IMR-90 (cell line): ENCODE measurements at regions not wholly inside any gene's neighbourhood (a gene's known extent, or its start where the extent isn't known, plus 50 kb on each side); places are given as distances from the start of the nearest gene placed in this dataset.

Experiments used
- ATAC-seq: fragments of 200-7000 bp; cut with Tn5 transposase; 2 replicates; pipeline ENCODE4 v1.9.1; 2020; ENCODE audit warnings: low read depth, mild to moderate bottlenecking, moderate library complexity
- BruUV-seq: library from RNA; stranded (reverse); fragments of 400-500 nt; replicated peaks from 2 replicates; lab custom pipeline; 2021; lab: Mats Ljungman, UMichigan
- CTCF ChIA-PET: fragments of 300-600 bp; formaldehyde crosslinking; extraction: SDS; loops from one replicate; lab custom pipeline; 2021; ENCODE audit warnings: antibody characterized with exemption; lab: Yijun Ruan, JAX
- POLR2A ChIA-PET: fragments of 300-600 bp; sonication (Branson Sonifier 250); formaldehyde crosslinking; loops from one replicate; lab custom pipeline; 2022; ENCODE audit warnings: antibody characterized with exemption; ENCODE audit not compliant: unreplicated experiment; lab: Charles Lee
- DNase-seq: peaks from one replicate; pipeline ENCODE4 v3.0.0; 2013
- H2AFZ ChIP-seq: replicated peaks from 2 replicates; pipeline ENCODE3; 2013; ENCODE audit warnings: low read length, mild to moderate bottlenecking; ENCODE audit not compliant: poor library complexity
- H2AK5ac ChIP-seq: 2 replicates; pipeline ENCODE4 v1.6.1; 2013; ENCODE audit warnings: low read depth, low read length, inconsistent platforms
- H2AK9ac ChIP-seq: replicated peaks from 2 replicates; pipeline ENCODE3; 2013; ENCODE audit warnings: mild to moderate bottlenecking, low read depth, low read length, moderate library complexity; ENCODE audit not compliant: poor library complexity
- H2BK120ac ChIP-seq: 2 replicates; pipeline ENCODE4 v1.6.1; 2013; ENCODE audit warnings: low read depth, low read length, inconsistent platforms
- H2BK15ac ChIP-seq: 3 replicates; pipeline ENCODE4 v1.6.1; 2013; ENCODE audit warnings: low read depth, low read length, inconsistent platforms
- H2BK20ac ChIP-seq: 2 replicates; pipeline ENCODE4 v1.6.1; 2013; ENCODE audit warnings: low read depth, mild to moderate bottlenecking, inconsistent platforms, low read length, moderate library complexity
- H2BK5ac ChIP-seq: 2 replicates; pipeline ENCODE4 v1.6.1; 2013; ENCODE audit warnings: mild to moderate bottlenecking, low read depth, low read length, inconsistent platforms; ENCODE audit not compliant: poor library complexity, severe bottlenecking
- H3K14ac ChIP-seq: replicated peaks from 2 replicates; pipeline ENCODE4 v1.6.1; 2013; ENCODE audit warnings: low read depth, low read length, inconsistent platforms
- H3K18ac ChIP-seq: 2 replicates; pipeline ENCODE4 v1.6.1; 2013; ENCODE audit warnings: low read depth, low read length, control low read depth
- H3K23ac ChIP-seq: 2 replicates; pipeline ENCODE4 v1.6.1; 2013; ENCODE audit warnings: low read depth, low read length, inconsistent platforms
- H3K27ac ChIP-seq: 2 replicates; pipeline ENCODE4 v1.5.1; 2013; ENCODE audit warnings: mild to moderate bottlenecking, control low read depth, low read length; ENCODE audit not compliant: insufficient read depth
- H3K27me3 ChIP-seq: 2 replicates; pipeline ENCODE4 v1.6.1; 2013; ENCODE audit warnings: low read length; ENCODE audit not compliant: control insufficient read depth, insufficient read depth
- H3K36me3 ChIP-seq: 2 replicates; pipeline ENCODE4 v1.6.1; 2013; ENCODE audit warnings: low read length, mixed read lengths; ENCODE audit not compliant: control insufficient read depth, insufficient read depth
- H3K4ac ChIP-seq: 2 replicates; pipeline ENCODE4 v1.6.1; 2013; ENCODE audit warnings: low read depth, low read length, inconsistent platforms
- H3K4me1 ChIP-seq: 2 replicates; pipeline ENCODE4 v1.6.1; 2013; ENCODE audit warnings: low read length, mixed read lengths; ENCODE audit not compliant: control insufficient read depth, insufficient read depth
- H3K4me2 ChIP-seq: 2 replicates; pipeline ENCODE4 v1.6.1; 2013; ENCODE audit warnings: low read depth, mild to moderate bottlenecking, control low read depth, low read length, moderate library complexity
- H3K4me3 ChIP-seq: 2 replicates; pipeline ENCODE4 v1.5.1; 2013; ENCODE audit warnings: low read depth, mild to moderate bottlenecking, control low read depth, low read length, moderate library complexity; ENCODE audit not compliant: insufficient read depth
- H3K56ac ChIP-seq: 2 replicates; pipeline ENCODE4 v1.6.1; 2013; ENCODE audit warnings: low read length, inconsistent platforms; ENCODE audit not compliant: insufficient read depth; ENCODE audit errors: extremely low read depth
- H3K79me1 ChIP-seq, 2 experiments: 2 replicates each; pipeline ENCODE4 v1.6.1; 2013; ENCODE audit warnings: low read length in 2 of 2, inconsistent platforms in 1 of 2, low read depth in 1 of 2
- H3K9ac ChIP-seq: 2 replicates; pipeline ENCODE4 v1.6.1; 2013; ENCODE audit warnings: low read depth, low read length, control low read depth
- H3K9me1 ChIP-seq: 2 replicates; pipeline ENCODE4 v1.6.1; 2013; ENCODE audit warnings: low read length, inconsistent platforms; ENCODE audit not compliant: insufficient read depth
- H3K9me3 ChIP-seq: 2 replicates; pipeline ENCODE4 v1.6.1; 2013; ENCODE audit warnings: low read length; ENCODE audit not compliant: control insufficient read depth, insufficient read depth
- H4K20me1 ChIP-seq: 2 replicates; pipeline ENCODE4 v1.6.1; 2013; ENCODE audit warnings: low read length, inconsistent platforms; ENCODE audit not compliant: insufficient read depth
- H4K5ac ChIP-seq: 2 replicates; pipeline ENCODE4 v1.6.1; 2013; ENCODE audit warnings: mild to moderate bottlenecking, low read depth, low read length, control low read depth
- H4K8ac ChIP-seq, 2 experiments: 2 replicates each; pipeline ENCODE4 v1.6.1; 2013; ENCODE audit warnings: low read depth in 2 of 2, low read length in 2 of 2, control low read depth in 1 of 2, inconsistent platforms in 1 of 2
- H4K91ac ChIP-seq: 2 replicates; pipeline ENCODE4 v1.6.1; 2013; ENCODE audit warnings: low read depth, low read length, inconsistent platforms; ENCODE audit not compliant: insufficient read depth
- BHLHE40 ChIP-seq: fragments of 150-350 bp; IDR thresholded peaks from 2 replicates; pipeline ENCODE4 v1.6.1; 2016; ENCODE audit warnings: mild to moderate bottlenecking, low read depth, low read length
- CEBPB ChIP-seq: IDR thresholded peaks from 2 replicates; pipeline ENCODE4 v1.6.1; 2012; ENCODE audit warnings: low read depth, low read length, improper control_type of control experiment
- CHD1 ChIP-seq: IDR thresholded peaks from 2 replicates; pipeline ENCODE4 v1.6.1; 2012; ENCODE audit warnings: low read depth, low read length, improper control_type of control experiment
- CTCF ChIP-seq: conservative IDR thresholded peaks from 2 replicates; pipeline ENCODE4 v1.5.1; 2012; ENCODE audit warnings: mild to moderate bottlenecking, low read depth, low read length, improper control_type of control experiment
- ELK1 ChIP-seq: fragments of 150-350 bp; IDR thresholded peaks from 2 replicates; pipeline ENCODE4 v1.6.1; 2016; ENCODE audit warnings: low read depth, mild to moderate bottlenecking, low read length, moderate library complexity, borderline replicate concordance
- FOS ChIP-seq: fragments of 150-350 bp; IDR thresholded peaks from 2 replicates; pipeline ENCODE4 v1.6.1; 2016; ENCODE audit warnings: low read depth, low read length
- MAFK ChIP-seq: IDR thresholded peaks from 2 replicates; pipeline ENCODE4 v1.6.1; 2012; ENCODE audit warnings: low read depth, low read length, improper control_type of control experiment
- MAZ ChIP-seq: IDR thresholded peaks from 2 replicates; pipeline ENCODE4 v1.6.1; 2012; ENCODE audit warnings: low read depth, mild to moderate bottlenecking, low read length, improper control_type of control experiment, moderate library complexity, borderline replicate concordance
- MXI1 ChIP-seq: IDR thresholded peaks from 2 replicates; pipeline ENCODE4 v1.6.1; 2012; ENCODE audit warnings: low read depth, mild to moderate bottlenecking, low read length, moderate library complexity, borderline replicate concordance
- POLR2A ChIP-seq: IDR thresholded peaks from 2 replicates; pipeline ENCODE4 v1.6.1; 2012; ENCODE audit warnings: mild to moderate bottlenecking, low read depth, low read length
- RAD21 ChIP-seq: IDR thresholded peaks from 2 replicates; pipeline ENCODE4 v1.6.1; 2012; ENCODE audit warnings: low read length, improper control_type of control experiment
- RCOR1 ChIP-seq: IDR thresholded peaks from 2 replicates; pipeline ENCODE4 v1.6.1; 2012; ENCODE audit warnings: mild to moderate bottlenecking, low read length, improper control_type of control experiment; ENCODE audit not compliant: insufficient replicate concordance
- RFX5 ChIP-seq: IDR thresholded peaks from 2 replicates; pipeline ENCODE4 v1.8.0; 2012; ENCODE audit warnings: low read depth, mild to moderate bottlenecking, low read length, moderate library complexity
- SMC3 ChIP-seq: fragments of 150-350 bp; IDR thresholded peaks from 2 replicates; pipeline ENCODE4 v1.6.1; 2016; ENCODE audit warnings: low read depth, mild to moderate bottlenecking, antibody characterized with exemption, low read length, moderate library complexity
- USF2 ChIP-seq: fragments of 150-350 bp; IDR thresholded peaks from 2 replicates; pipeline ENCODE4 v1.6.1; 2017; ENCODE audit warnings: mild to moderate bottlenecking, antibody characterized with exemption, low read length, low read depth
- WGBS, 2 experiments: methylation state at CpG; one replicate each; pipeline versions ENCODE4 v1.1.5 to v1.1.7; 2013; ENCODE audit warnings: missing lambda C conversion rate in 2 of 2; ENCODE audit not compliant: insufficient read length in 1 of 2; ENCODE audit errors: extremely low coverage in 2 of 2; 5-methylcytosine and 5-hydroxymethylcytosine counted together
- dilution Hi-C: fragments of 300-500 bp; cut with HindIII; formaldehyde crosslinking; loops from one replicate; pipeline ENCODE4 v1.14.3; 2018; ENCODE audit warnings: low sequenced_read_pairs; ENCODE audit not compliant: unreplicated experiment
- in situ Hi-C: fragments of 300-500 bp; cut with MboI; formaldehyde crosslinking; loops from 3 replicates; pipeline ENCODE4 v1.14.3; 2019; ENCODE audit warnings: low sequenced_read_pairs, inconsistent platforms, mixed read lengths
- intact Hi-C: fragments of 100-400 bp; cut with micrococcal nuclease; formaldehyde crosslinking; loops from 2 replicates; pipeline ENCODE4 v1.10.0; 2022

GRCh38 chr6:7488494-7488893 is 53.0 kb upstream of the DSP start:
- no peaks in the 10 kb centered on the region for H3K79me1 ChIP-seq
- H2BK120ac ChIP-seq: no peak overlapping the region
- H2BK15ac ChIP-seq: no peak overlapping the region
- no peaks in the 10 kb centered on the region for H4K20me1 ChIP-seq
- H4K5ac ChIP-seq: no peak overlapping the region
- TF ChIP-seq RFX5 (no peak), SMC3 (no peak), BHLHE40 (no peak), POLR2A (no peak), RCOR1 (no peak), RAD21 (no peak), MAZ (no peak), CHD1 (no peak), MXI1 (no peak), MAFK (no peak), FOS (no peak), ELK1 (no peak), CTCF (no peak), USF2 (no peak), CEBPB (no peak)
- no peak overlapping the region for H3K18ac ChIP-seq
- H4K91ac ChIP-seq: no peak overlapping the region
- H2BK20ac ChIP-seq: no peak overlapping the region
- DNase-seq (no peak), ATAC-seq (no peak)
- no peak overlapping the region for H2AK9ac ChIP-seq
- dilution Hi-C loops (no loop called here), in situ Hi-C loops (no loop called here), intact Hi-C loops (no loop called here)
- no peak overlapping the region for H2BK5ac ChIP-seq
- no peaks in the 10 kb centered on the region for H3K9me1 ChIP-seq
- no peak overlapping the region for H3K14ac ChIP-seq
- H2AFZ ChIP-seq: no peak overlapping the region
- H3K9ac ChIP-seq: no peak overlapping the region
- POLR2A ChIA-PET: no interaction called here
- H3K9me3 ChIP-seq: no peaks in the 10 kb centered on the region
- WGBS, 2 experiments: no CpG with 5 or more reads among the region's 2 CpGs
- no peaks in the 10 kb centered on the region for H3K36me3 ChIP-seq
- H3K4me3 ChIP-seq: no peak overlapping the region
- BruUV-seq: no TSS peak
- no peak overlapping the region for H3K4ac ChIP-seq
- no peak overlapping the region for H3K56ac ChIP-seq
- CTCF ChIA-PET: no interaction called here
- no peak overlapping the region for H4K8ac ChIP-seq
- no peak overlapping the region for H3K27ac ChIP-seq
- peaks cover 5% of the 10 kb centered on the region; the same call in 1 of the 2 replicates for H3K27me3 ChIP-seq
- no peaks in the 10 kb centered on the region for H3K4me1 ChIP-seq
- no peak overlapping the region for H3K4me2 ChIP-seq
- H3K23ac ChIP-seq: no peak overlapping the region
- no peak overlapping the region for H2AK5ac ChIP-seq
